T-helper 2 cell (primary cell): ENCODE measurements at regions not wholly inside any gene's neighbourhood (a gene's known extent, or its start where the extent isn't known, plus 50 kb on each side); places are given as distances from the start of the nearest gene placed in this dataset.

ENCODE experiments used
- DNase-seq, 5 experiments: peaks; one replicate each; pipeline versions ENCODE4 v3.0.0 to v3.0.0-alpha.2; 2012 to 2022

- DNase-seq, result no peak
These were observed 678.6 kb downstream of the PTPRU start for GRCh38 chr1:29914936-29915335.

GRCh38 chr1:29912425-29912824 is 676.1 kb downstream of the PTPRU start:
- DNase-seq, result peak in 1 of 5 experiments; percentile 11

GRCh38 chr1:29909962-29910361 is 673.6 kb downstream of the PTPRU start:
- no peak for DNase-seq

- DNase-seq, result no peak
These were observed 671.3 kb downstream of the PTPRU start for GRCh38 chr1:29907596-29907995.

GRCh38 chr1:29906927-29907326 is 670.6 kb downstream of the PTPRU start:
- DNase-seq, result no peak

- DNase-seq, result no peak
These were observed 667.3 kb downstream of the PTPRU start for GRCh38 chr1:29903548-29904166.

GRCh38 chr1:29901624-29902325 is 665.5 kb downstream of the PTPRU start:
- no peak for DNase-seq

GRCh38 chr1:29900712-29901111 is 664.4 kb downstream of the PTPRU start:
- DNase-seq, result no peak

GRCh38 chr1:29900104-29900679 is 663.9 kb downstream of the PTPRU start:
- DNase-seq, result no peak

- DNase-seq, result no peak
These were observed 660.7 kb downstream of the PTPRU start for GRCh38 chr1:29896791-29897714.

GRCh38 chr1:29896300-29896699 is 660.0 kb downstream of the PTPRU start:
- DNase-seq, result no peak

GRCh38 chr1:29895201-29895600 is 658.9 kb downstream of the PTPRU start:
- DNase-seq, result no peak

GRCh38 chr1:29894311-29894710 is 658.0 kb downstream of the PTPRU start:
- DNase-seq, result no peak

- no peak for DNase-seq
These were observed 657.5 kb downstream of the PTPRU start for GRCh38 chr1:29893806-29894205.

GRCh38 chr1:29893046-29893723 is 656.9 kb downstream of the PTPRU start:
- no peak for DNase-seq

GRCh38 chr1:29892247-29892646 is 655.9 kb downstream of the PTPRU start:
- no peak for DNase-seq

- DNase-seq, result no peak
These were observed 654.1 kb downstream of the PTPRU start for GRCh38 chr1:29890201-29890959.

GRCh38 chr1:29889776-29890175 is 653.5 kb downstream of the PTPRU start:
- DNase-seq, result no peak

- DNase-seq, result no peak
These were observed 648.4 kb downstream of the PTPRU start for GRCh38 chr1:29884740-29885139.

- DNase-seq, result no peak
These were observed 647.7 kb downstream of the PTPRU start for GRCh38 chr1:29883986-29884385.

- no peak for DNase-seq
These were observed 647.1 kb downstream of the PTPRU start for GRCh38 chr1:29883411-29883832.

- no peak for DNase-seq
These were observed 644.2 kb downstream of the PTPRU start for GRCh38 chr1:29880556-29880955.
